Muscle layer of duodenum (tissue), 2 donors: ENCODE measurements at regions not wholly inside any gene's neighbourhood (a gene's known extent, or its start where the extent isn't known, plus 50 kb on each side); places are given as distances from the start of the nearest gene placed in this dataset.

Experiments used
- H3K27ac ChIP-seq: one replicate; pipeline ENCODE4 v1.7.0; 2013; ENCODE audit warnings: mild to moderate bottlenecking, low read length
- H3K27me3 ChIP-seq: one replicate; pipeline ENCODE4 v1.7.0; 2013; ENCODE audit warnings: low read depth, mild to moderate bottlenecking, control low read depth, low read length
- H3K36me3 ChIP-seq, 2 donors: one replicate each; pipeline ENCODE4 v1.7.0; 2013; ENCODE audit warnings: low read length in 2 of 2, control low read depth in 1 of 2, mild to moderate bottlenecking in 1 of 2; ENCODE audit not compliant: insufficient read depth in 2 of 2, control insufficient read depth in 1 of 2
- H3K4me1 ChIP-seq, 2 donors: one replicate each; pipeline ENCODE4 v1.7.0; 2013; ENCODE audit warnings: low read length in 2 of 2, mild to moderate bottlenecking in 2 of 2, control low read depth in 1 of 2, moderate library complexity in 1 of 2; ENCODE audit not compliant: insufficient read depth in 2 of 2, control insufficient read depth in 1 of 2
- H3K4me3 ChIP-seq, 2 donors: one replicate each; pipeline ENCODE4 v1.7.0; 2013; ENCODE audit warnings: low read length in 2 of 2, low read depth in 1 of 2, mild to moderate bottlenecking in 1 of 2
- H3K9me3 ChIP-seq, 2 donors: one replicate each; pipeline ENCODE4 v1.7.0; 2013; ENCODE audit warnings: low read length in 2 of 2, control low read depth in 1 of 2, mild to moderate bottlenecking in 1 of 2; ENCODE audit not compliant: control insufficient read depth in 1 of 2
- donor health status: healthy.

GRCh38 chr12:23473071-23473470, 476.4 kb downstream of the SOX5 start:
- no peak overlapping the region for H3K4me3 ChIP-seq
- peaks cover 5 to 6% of the 10 kb centered on the region in 2 donors for H3K9me3 ChIP-seq
- no peak overlapping the region for H3K27ac ChIP-seq
- H3K4me1 ChIP-seq: no peaks in the 10 kb centered on the region
- no peaks in the 10 kb centered on the region for H3K36me3 ChIP-seq
- no peaks in the 10 kb centered on the region for H3K27me3 ChIP-seq

- no peaks in the 10 kb centered on the region for H3K27me3 ChIP-seq
- H3K4me3 ChIP-seq: no peak overlapping the region
- H3K36me3 ChIP-seq: no peaks in the 10 kb centered on the region
- no peak overlapping the region for H3K27ac ChIP-seq
- no peaks in the 10 kb centered on the region for H3K4me1 ChIP-seq
- peaks cover 5 to 6% of the 10 kb centered on the region in 2 donors for H3K9me3 ChIP-seq
Measured at GRCh38 chr12:23474438-23474976, 475.0 kb downstream of the SOX5 start.
